Mucosa of descending colon (tissue), 3 donors: ENCODE measurements at regions not wholly inside any gene's neighbourhood (a gene's known extent, or its start where the extent isn't known, plus 50 kb on each side); places are given as distances from the start of the nearest gene placed in this dataset.

Experiments used
- ATAC-seq: fragments of 200-7000 bp; cut with Tn5 transposase; one replicate; pipeline ENCODE4 v1.9.1; 2020; ENCODE audit warnings: mild to moderate bottlenecking, moderate library complexity
- DNase-seq, 3 donors: peaks; one replicate each; pipeline ENCODE4 v3.0.0-alpha.2; 2020
- H3K36me3 ChIP-seq: fragments of 200-600 bp; one replicate; pipeline ENCODE4 v1.8.0; 2021; ENCODE audit warnings: low read depth, mild to moderate bottlenecking
- H3K4me1 ChIP-seq: fragments of 200-600 bp; one replicate; pipeline ENCODE4 v1.8.0; 2021; ENCODE audit warnings: low read depth, mild to moderate bottlenecking
- H3K4me3 ChIP-seq: fragments of 200-600 bp; one replicate; pipeline ENCODE4 v1.8.0; 2021; ENCODE audit warnings: mild to moderate bottlenecking
- H3K9me3 ChIP-seq: fragments of 200-600 bp; one replicate; pipeline ENCODE4 v1.8.0; 2021; ENCODE audit warnings: mild to moderate bottlenecking
- CTCF ChIP-seq: fragments of 200-600 bp; IDR thresholded peaks from one replicate; pipeline ENCODE4 v1.8.0; 2022; ENCODE audit warnings: antibody characterized with exemption, mild to moderate bottlenecking
- intact Hi-C, 2 donors: fragments of 100-400 bp; cut with DNase I in 1 of 2; cut with micrococcal nuclease in 1 of 2; formaldehyde crosslinking; loops; one replicate each; pipeline versions ENCODE4 v1.11.0 to v1.11.1; 2022; cut with DNase I, micrococcal nuclease
- donor health status: DM: no; HTN: no; CAD: no; lungs with moderate emphysema.
- donor health status: DM: no; HTN: no; CAD: no.
- donor health status: DM: no; HTN: yes; CAD: no.

- Histone ChIP-seq H3K4me3 (no peak overlapping the region), H3K4me1 (no peaks in the 10 kb centered on the region), H3K36me3 (no peaks in the 10 kb centered on the region), H3K9me3 (no peaks in the 10 kb centered on the region)
- ATAC-seq, result peak; percentile 72
- no peak for DNase-seq
- TF ChIP-seq CTCF, result no peak
- intact Hi-C loops, result no loop called here
Measured at GRCh38 chrX:42135583-42136228, 212.4 kb upstream of the CASK start.

- DNase-seq (no peak), ATAC-seq (peak; percentile 46)
- no peaks in the 10 kb centered on the region for H3K9me3 ChIP-seq
- no peak overlapping the region for H3K4me3 ChIP-seq
- H3K36me3 ChIP-seq, result no peaks in the 10 kb centered on the region
- TF ChIP-seq CTCF, result no peak
- H3K4me1 ChIP-seq, result no peaks in the 10 kb centered on the region
- intact Hi-C loops, result no loop called here
Measured at GRCh38 chrX:42131856-42132255, 208.5 kb upstream of the CASK start.

GRCh38 chrX:42129022-42129940, 205.9 kb upstream of the CASK start:
- Histone ChIP-seq H3K9me3 (no peaks in the 10 kb centered on the region), H3K4me3 (no peak overlapping the region), H3K4me1 (no peaks in the 10 kb centered on the region), H3K36me3 (no peaks in the 10 kb centered on the region)
- ATAC-seq (no peak), DNase-seq (no peak)
- intact Hi-C loops, result no loop called here
- TF ChIP-seq CTCF, result no peak

- no peak for TF ChIP-seq CTCF
- H3K4me3 ChIP-seq, result no peak overlapping the region
- intact Hi-C loops, result no loop called here
Measured at GRCh38 chrX:42128587-42128986, 205.2 kb upstream of the CASK start.

GRCh38 chrX:42128020-42128419, 204.7 kb upstream of the CASK start:
- no peaks in the 10 kb centered on the region for H3K4me1 ChIP-seq
- H3K36me3 ChIP-seq, result no peaks in the 10 kb centered on the region
- ATAC-seq (no peak), DNase-seq (no peak)
- H3K9me3 ChIP-seq, result no peaks in the 10 kb centered on the region
- intact Hi-C loops, result no loop called here
- TF ChIP-seq CTCF, result no peak
- no peak overlapping the region for H3K4me3 ChIP-seq

More at GRCh38 chrX:42128587-42128986, 205.2 kb upstream of the CASK start:
- DNase-seq (no peak), ATAC-seq (no peak)
- Histone ChIP-seq H3K9me3 (no peaks in the 10 kb centered on the region), H3K36me3 (no peaks in the 10 kb centered on the region), H3K4me1 (no peaks in the 10 kb centered on the region)
